DOHH2 (cell line): ENCODE measurements at regions not wholly inside any gene's neighbourhood (a gene's known extent, or its start where the extent isn't known, plus 50 kb on each side); places are given as distances from the start of the nearest gene placed in this dataset.

ENCODE experiments used
- H3F3A ChIP-seq: fragments of 200-600 bp; sonication (generic), shearing (Covaris generic); 2 replicates; pipeline ENCODE4 v1.6.0; 2016; ENCODE audit warnings: antibody characterized with exemption, mild to moderate bottlenecking; ENCODE audit not compliant: control insufficient read depth, insufficient read depth
- H3K27ac ChIP-seq: fragments of 200-600 bp; sonication (generic); 2 replicates; pipeline ENCODE4 v1.5.1; 2014; ENCODE audit warnings: low read depth, mild to moderate bottlenecking, low read length, moderate library complexity
- H3K27me3 ChIP-seq: fragments of 200-600 bp; sonication (generic); 2 replicates; pipeline ENCODE4 v1.6.1; 2014; ENCODE audit warnings: mild to moderate bottlenecking, low read length, mixed read lengths; ENCODE audit not compliant: control insufficient read depth
- H3K36me3 ChIP-seq: fragments of 200-600 bp; sonication (generic); 2 replicates; pipeline ENCODE4 v1.6.1; 2014; ENCODE audit warnings: mild to moderate bottlenecking, low read length, moderate library complexity, mixed read lengths; ENCODE audit not compliant: control insufficient read depth
- H3K4me1 ChIP-seq: fragments of 200-600 bp; sonication (generic); 2 replicates; pipeline ENCODE4 v1.6.1; 2014; ENCODE audit warnings: mild to moderate bottlenecking, low read length, mixed read lengths; ENCODE audit not compliant: control insufficient read depth
- H3K4me2 ChIP-seq: fragments of 200-600 bp; sonication (generic); 2 replicates; pipeline ENCODE4 v1.6.0; 2014; ENCODE audit warnings: mild to moderate bottlenecking, low read length, moderate library complexity
- H3K4me3 ChIP-seq: fragments of 200-600 bp; sonication (generic); 2 replicates; pipeline ENCODE4 v1.5.1; 2014; ENCODE audit warnings: mild to moderate bottlenecking, low read length, mixed read lengths
- H3K79me2 ChIP-seq: fragments of 200-600 bp; sonication (generic); 2 replicates; pipeline ENCODE4 v1.6.1; 2014; ENCODE audit warnings: mild to moderate bottlenecking, low read length, mixed read lengths; ENCODE audit not compliant: control insufficient read depth
- H3K9me2 ChIP-seq: fragments of 200-600 bp; sonication (generic); replicated peaks from 2 replicates; pipeline ENCODE4 v1.6.1; 2014; ENCODE audit warnings: mild to moderate bottlenecking, low read length, mixed read lengths; ENCODE audit not compliant: control insufficient read depth
- H3K9me3 ChIP-seq: fragments of 200-600 bp; sonication (generic); 2 replicates; pipeline ENCODE4 v1.6.1; 2014; ENCODE audit warnings: antibody characterized with exemption, low read length, mixed read lengths; ENCODE audit not compliant: control insufficient read depth, insufficient read depth
- H4K20me1 ChIP-seq: fragments of 200-600 bp; sonication (generic); 2 replicates; pipeline ENCODE4 v1.6.0; 2014; ENCODE audit warnings: low read depth, mild to moderate bottlenecking, antibody characterized with exemption, low read length, moderate library complexity; ENCODE audit not compliant: control insufficient read depth, insufficient read depth
- CTCF ChIP-seq: fragments of 200-600 bp; sonication (generic); IDR thresholded peaks from one replicate; pipeline ENCODE4 v1.5.1; 2014; ENCODE audit warnings: antibody characterized with exemption, mild to moderate bottlenecking, low read depth, low read length; ENCODE audit not compliant: poor library complexity, severe bottlenecking
- EZH2phosphoT487 ChIP-seq: fragments of 200-600 bp; sonication (generic); IDR thresholded peaks from 2 replicates; pipeline ENCODE4 v1.6.1; 2017; ENCODE audit warnings: borderline replicate concordance, mild to moderate bottlenecking, antibody characterized with exemption, low read length, moderate library complexity, mixed read lengths

GRCh38 chr9:600006-600405, 241.5 kb upstream of the DMRT1 start:
- H3K27me3 ChIP-seq: no peaks in the 10 kb centered on the region
- peaks cover 8% of the 10 kb centered on the region; the same call in 1 of the 2 replicates for H3K4me1 ChIP-seq
- H4K20me1 ChIP-seq: no peaks in the 10 kb centered on the region
- peaks cover 54% of the 10 kb centered on the region for H3K36me3 ChIP-seq
- H3K9me2 ChIP-seq: no peaks in the 10 kb centered on the region
- TF ChIP-seq EZH2phosphoT487 (no peak), CTCF (no peak)
- no peak overlapping the region for H3K4me3 ChIP-seq
- no peaks in the 10 kb centered on the region for H3F3A ChIP-seq
- H3K79me2 ChIP-seq: peaks cover 87% of the 10 kb centered on the region
- H3K9me3 ChIP-seq: no peaks in the 10 kb centered on the region
- no peak overlapping the region for H3K27ac ChIP-seq
- H3K4me2 ChIP-seq: no peak overlapping the region

DNA sequence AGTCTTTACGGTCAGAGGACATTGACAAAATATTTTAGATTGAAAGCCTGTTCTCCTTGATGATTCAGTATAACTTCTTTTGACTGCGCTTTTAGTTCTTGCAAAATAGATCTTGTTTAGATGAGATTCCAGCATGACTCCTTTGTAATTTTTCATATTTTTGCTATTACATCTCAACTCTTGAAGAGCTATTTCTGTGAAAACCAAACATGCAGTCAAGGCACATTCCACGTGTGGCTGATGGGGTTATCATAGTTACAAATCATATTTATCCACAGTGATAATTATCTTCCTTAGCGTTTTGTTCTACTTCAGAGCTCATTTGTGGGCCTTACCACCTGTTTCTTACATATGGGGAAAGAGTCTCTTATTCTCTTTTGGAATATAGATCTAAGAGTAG, 238.8 kb upstream of the DMRT1 start:
- Histone ChIP-seq H3K27ac (no peak overlapping the region), H3K4me1 (peaks cover 9% of the 10 kb centered on the region; the same call in 1 of the 2 replicates), H3F3A (no peaks in the 10 kb centered on the region), H3K79me2 (peaks cover 83% of the 10 kb centered on the region), H4K20me1 (no peaks in the 10 kb centered on the region), H3K36me3 (peaks cover 34% of the 10 kb centered on the region), H3K9me3 (no peaks in the 10 kb centered on the region), H3K4me3 (no peak overlapping the region), H3K9me2 (no peaks in the 10 kb centered on the region), H3K27me3 (no peaks in the 10 kb centered on the region), H3K4me2 (no peak overlapping the region)
- TF ChIP-seq CTCF: no peak
- no peak for TF ChIP-seq EZH2phosphoT487

DNA sequence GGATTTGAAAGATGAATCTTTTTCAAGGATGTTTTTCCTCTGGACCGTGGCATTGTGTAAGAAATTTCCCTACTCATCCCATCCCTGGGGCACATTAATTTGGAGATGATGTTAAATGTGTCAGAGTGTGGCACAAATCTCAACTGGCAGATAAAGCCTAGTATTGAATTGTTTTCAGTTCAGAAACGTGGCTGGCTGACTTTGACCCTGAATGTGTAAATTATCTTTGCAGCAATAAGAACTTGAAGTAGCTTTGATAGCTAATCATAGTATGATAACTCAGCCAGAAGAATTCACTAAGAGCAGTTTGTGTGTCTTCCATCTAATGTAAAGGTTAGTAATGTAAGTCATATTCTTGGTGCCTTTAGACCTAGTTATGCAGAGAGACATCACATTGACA, 238.4 kb upstream of the DMRT1 start:
- Histone ChIP-seq H3F3A (no peaks in the 10 kb centered on the region), H3K4me1 (peaks cover 6% of the 10 kb centered on the region; the same call in 1 of the 2 replicates), H3K27me3 (no peaks in the 10 kb centered on the region), H3K4me2 (no peak overlapping the region), H3K79me2 (peaks cover 79% of the 10 kb centered on the region), H3K36me3 (peaks cover 31% of the 10 kb centered on the region), H3K27ac (no peak overlapping the region), H4K20me1 (no peaks in the 10 kb centered on the region), H3K9me3 (no peaks in the 10 kb centered on the region), H3K9me2 (no peaks in the 10 kb centered on the region), H3K4me3 (no peak overlapping the region)
- no peak for TF ChIP-seq EZH2phosphoT487
- no peak for TF ChIP-seq CTCF
